Pancreas (tissue), 10 donors: ENCODE measurements at regions not wholly inside any gene's neighbourhood (a gene's known extent, or its start where the extent isn't known, plus 50 kb on each side); places are given as distances from the start of the nearest gene placed in this dataset.

Source experiments
- ATAC-seq, 4 donors: fragments of 200-7000 bp; cut with Tn5 transposase; one replicate each; pipeline versions ENCODE4 v1.8.0 to v1.9.1; 2020; ENCODE audit warnings: mild to moderate bottlenecking in 4 of 4, moderate library complexity in 4 of 4
- DNase-seq, 6 donors: peaks; one replicate each; pipeline ENCODE4 v3.0.0-alpha.2; 2020
- FAIRE-seq: peaks from 2 replicates; lab custom pipeline; 2012; peaks lifted over from hg19 to GRCh38; lab: Jason Lieb, UNC
- H3K27ac ChIP-seq, 4 donors: fragments of 200-600 bp; sonication (generic); 1 replicate in 3 of 4; 2 replicates in 1 of 4; pipeline versions ENCODE4 v1.5.0 to v1.8.0; 2020
- H3K27me3 ChIP-seq, 4 donors: fragments of 200-600 bp; one replicate each; pipeline ENCODE4 v1.8.0; 2021
- H3K36me3 ChIP-seq, 3 donors: fragments of 200-600 bp; sonication (generic) in 1 of 3; one replicate each; pipeline versions ENCODE4 v1.5.0 to v1.8.0; 2020 to 2021
- H3K4me1 ChIP-seq, 3 donors: fragments of 200-600 bp; one replicate each; pipeline ENCODE4 v1.8.0; 2021
- H3K4me3 ChIP-seq, 4 donors: fragments of 200-600 bp; sonication (generic) in 2 of 4; one replicate each; pipeline versions ENCODE4 v1.5.0 to v1.8.0; 2020 to 2021
- H3K9me3 ChIP-seq, 4 donors: fragments of 200-600 bp; one replicate each; pipeline ENCODE4 v1.8.0; 2021
- CTCF ChIP-seq, 4 donors: fragments of 200-600 bp; sonication (generic) in 3 of 4; IDR thresholded peaks; one replicate each; pipeline versions ENCODE4 v1.5.0 to v1.8.0; 2021; ENCODE audit warnings: antibody characterized with exemption in 4 of 4
- WGBS, 2 donors: extraction: QIAGEN DNeasy Blood & Tissue Kit; methylation state at CpG; one replicate each; pipeline ENCODE4 v1.1.7; 2013; 5-methylcytosine and 5-hydroxymethylcytosine counted together
- intact Hi-C, 3 donors: fragments of 100-400 bp; cut with DNase I; formaldehyde crosslinking; loops; one replicate each; pipeline versions ENCODE4 v1.11.1 to v1.14.2; 2022
- donor health status: healthy with polysubstance abuse.
- donor health status: DM: no; HTN: no; CAD: no; lungs with moderate emphysema.
- donor health status: DM: no; HTN: no; CAD: no.
- donor health status: control.
- donor health status: control.
- donor health status: Bipolar disorder and iron deficiency.
- donor health status: DM: yes; HTN: yes; CAD: no.
- donor health status: DM: no; HTN: no; CAD: no.
- donor health status: DM: no; HTN: no; CAD: no.
- donor health status: DM: yes; HTN: yes; CAD: no.

GRCh38 chr4:85168234-85168834 is 201.8 kb upstream of the WDFY3 start:
- no peaks in the 10 kb centered on the region for H3K27me3 ChIP-seq
- TF ChIP-seq CTCF (IDR thresholded peaks at IDR 0.05): no peak
- ATAC-seq (no peak), DNase-seq (no peak), FAIRE-seq (no peak)
- no peak overlapping the region for H3K4me3 ChIP-seq
- intact Hi-C loops: no loop called here
- H3K36me3 ChIP-seq: no peaks in the 10 kb centered on the region
- H3K4me1 ChIP-seq: no peaks in the 10 kb centered on the region
- no peak overlapping the region for H3K27ac ChIP-seq
- H3K9me3 ChIP-seq: no peaks in the 10 kb centered on the region

- H3K27ac ChIP-seq: no peak overlapping the region
- ATAC-seq (no peak), DNase-seq (no peak), FAIRE-seq (no peak)
- TF ChIP-seq CTCF (IDR thresholded peaks at IDR 0.05): no peak
- no peaks in the 10 kb centered on the region for H3K4me1 ChIP-seq
- H3K27me3 ChIP-seq: no peaks in the 10 kb centered on the region
- no peaks in the 10 kb centered on the region for H3K9me3 ChIP-seq
- no peaks in the 10 kb centered on the region for H3K36me3 ChIP-seq
- intact Hi-C loops: no loop called here
- no peak overlapping the region for H3K4me3 ChIP-seq
These were observed 203.8 kb upstream of the WDFY3 start for GRCh38 chr4:85170241-85170640.

GRCh38 chr4:85175190-85175589 is 208.7 kb upstream of the WDFY3 start:
- H3K4me1 ChIP-seq: no peaks in the 10 kb centered on the region
- intact Hi-C loops: no loop called here
- TF ChIP-seq CTCF (IDR thresholded peaks at IDR 0.05): no peak
- no peaks in the 10 kb centered on the region for H3K9me3 ChIP-seq
- no peak overlapping the region for H3K27ac ChIP-seq
- DNase-seq: no peak
- H3K27me3 ChIP-seq: no peaks in the 10 kb centered on the region
- ATAC-seq: no peak
- H3K36me3 ChIP-seq: no peaks in the 10 kb centered on the region
- no peak for FAIRE-seq
- 50 to 52% methylated on average over 1 of the region's 1 CpG for WGBS, 2 donors
- H3K4me3 ChIP-seq: no peak overlapping the region

- Histone ChIP-seq H3K36me3 (no peaks in the 10 kb centered on the region), H3K4me3 (no peak overlapping the region), H3K4me1 (no peaks in the 10 kb centered on the region), H3K27me3 (no peaks in the 10 kb centered on the region), H3K27ac (no peak overlapping the region), H3K9me3 (no peaks in the 10 kb centered on the region)
- TF ChIP-seq CTCF (IDR thresholded peaks at IDR 0.05): no peak
- ATAC-seq (no peak), FAIRE-seq (no peak), DNase-seq (no peak)
- intact Hi-C loops: no loop called here
These were observed 210.6 kb upstream of the WDFY3 start for GRCh38 chr4:85177092-85177491.

- Histone ChIP-seq H3K36me3 (no peaks in the 10 kb centered on the region), H3K27me3 (no peaks in the 10 kb centered on the region), H3K9me3 (no peaks in the 10 kb centered on the region), H3K4me3 (no peak overlapping the region), H3K27ac (no peak overlapping the region), H3K4me1 (no peaks in the 10 kb centered on the region)
- intact Hi-C loops: no loop called here
- no peak for ATAC-seq
- FAIRE-seq: no peak
- no peak for TF ChIP-seq CTCF (IDR thresholded peaks at IDR 0.05)
- DNase-seq: no peak
These were observed 211.2 kb upstream of the WDFY3 start for GRCh38 chr4:85177679-85178078.
